Hepatocyte (in vitro differentiated cells): ENCODE measurements at regions not wholly inside any gene's neighbourhood (a gene's known extent, or its start where the extent isn't known, plus 50 kb on each side); places are given as distances from the start of the nearest gene placed in this dataset.
A peak's percentile ranks its signal among the peaks of the same experiment; 100 is the strongest.

Experiments used
- DNase-seq: peaks from one replicate; pipeline ENCODE4 v3.0.0-alpha.2; 2016; ENCODE audit warnings: low spot score
- H2AFZ ChIP-seq: fragments of 200-600 bp; sonication (generic); 2 replicates; pipeline ENCODE4 v1.6.0; 2016; ENCODE audit warnings: antibody characterized with exemption, mild to moderate bottlenecking
- H3K27ac ChIP-seq: fragments of 200-600 bp; sonication (generic); 2 replicates; pipeline ENCODE4 v1.5.1; 2016; ENCODE audit warnings: mild to moderate bottlenecking
- H3K27me3 ChIP-seq: fragments of 200-600 bp; sonication (generic); 2 replicates; pipeline ENCODE4 v1.6.1; 2016
- H3K36me3 ChIP-seq: fragments of 200-600 bp; sonication (generic); replicated peaks from 2 replicates; pipeline ENCODE4 v1.5.1; 2016; ENCODE audit warnings: low read depth; ENCODE audit not compliant: insufficient read depth
- H3K4me1 ChIP-seq: fragments of 200-600 bp; sonication (generic); 2 replicates; pipeline ENCODE4 v1.5.1; 2016; ENCODE audit warnings: mild to moderate bottlenecking, moderate library complexity; ENCODE audit not compliant: insufficient read depth
- H3K4me2 ChIP-seq: fragments of 200-600 bp; sonication (generic); 2 replicates; pipeline ENCODE4 v1.6.0; 2016
- H3K4me3 ChIP-seq: fragments of 200-600 bp; sonication (generic); 2 replicates; pipeline ENCODE4 v1.5.1; 2016; ENCODE audit warnings: mild to moderate bottlenecking
- H3K79me2 ChIP-seq: fragments of 200-600 bp; sonication (generic); 2 replicates; pipeline ENCODE4 v1.6.0; 2017; ENCODE audit warnings: mild to moderate bottlenecking
- H3K9me2 ChIP-seq: fragments of 200-600 bp; sonication (generic); replicated peaks from 2 replicates; pipeline ENCODE4 v1.6.0; 2017; ENCODE audit warnings: mild to moderate bottlenecking; ENCODE audit not compliant: insufficient read depth
- H3K9me3 ChIP-seq: fragments of 200-600 bp; sonication (generic); 2 replicates; pipeline ENCODE4 v1.5.1; 2016; ENCODE audit warnings: low read depth, mild to moderate bottlenecking
- H4K20me1 ChIP-seq: fragments of 200-600 bp; sonication (generic); 2 replicates; pipeline ENCODE4 v1.6.0; 2016; ENCODE audit warnings: mild to moderate bottlenecking; ENCODE audit not compliant: insufficient read depth, poor library complexity, severe bottlenecking
- CTCF ChIP-seq: fragments of 200-600 bp; sonication (generic); IDR thresholded peaks from 2 replicates; pipeline ENCODE4 v1.5.1; 2016; ENCODE audit warnings: antibody characterized with exemption, mild to moderate bottlenecking; ENCODE audit not compliant: poor library complexity
- EZH2 ChIP-seq: fragments of 200-600 bp; sonication (generic); IDR thresholded peaks from 2 replicates; pipeline ENCODE4 v1.6.1; 2016; ENCODE audit warnings: antibody characterized with exemption, mild to moderate bottlenecking, borderline replicate concordance
- EZH2phosphoT487 ChIP-seq: fragments of 200-600 bp; sonication (generic); IDR thresholded peaks from one replicate; pipeline ENCODE4 v1.6.1; 2018; ENCODE audit warnings: antibody characterized with exemption, mild to moderate bottlenecking, low read depth, moderate library complexity; ENCODE audit not compliant: unreplicated experiment, severe bottlenecking
- WGBS: methylation state at CpG from one replicate; pipeline ENCODE4 v1.1.6; 2016; ENCODE audit warnings: low lambda C conversion rate; ENCODE audit errors: missing lambda C conversion rate; 5-methylcytosine and 5-hydroxymethylcytosine counted together

GRCh38 chr4:181821039-181822004 lies 421.9 kb upstream of the TENM3 start:
- no peaks in the 10 kb centered on the region for H3K9me2 ChIP-seq

GRCh38 chr4:181822005-181822375 lies 421.2 kb upstream of the TENM3 start:
- Histone ChIP-seq H2AFZ (no peak overlapping the region), H3K4me1 (no peaks in the 10 kb centered on the region), H3K27ac (no peak overlapping the region), H3K9me3 (no peaks in the 10 kb centered on the region), H3K4me3 (no peak overlapping the region), H4K20me1 (no peaks in the 10 kb centered on the region), H3K36me3 (no peaks in the 10 kb centered on the region), H3K79me2 (no peaks in the 10 kb centered on the region), H3K27me3 (peaks cover 6% of the 10 kb centered on the region), H3K9me2 (no peaks in the 10 kb centered on the region), H3K4me2 (peak overlapping the region; percentile 26)
- DNase-seq, result no peak
- TF ChIP-seq CTCF, result no peak
- no peak for TF ChIP-seq EZH2phosphoT487
- no peak for TF ChIP-seq EZH2

More at GRCh38 chr4:181821039-181822004, 421.9 kb upstream of the TENM3 start:
- H3K27me3 ChIP-seq, result no peaks in the 10 kb centered on the region
- TF ChIP-seq CTCF, result no peak
- no peak for TF ChIP-seq EZH2phosphoT487
- peak overlapping the region; percentile 26 for H3K4me2 ChIP-seq
- WGBS, result 50% methylated on average over 11 of the region's 11 CpGs
- no peaks in the 10 kb centered on the region for H4K20me1 ChIP-seq
- H3K4me3 ChIP-seq, result no peak overlapping the region
- H3K9me3 ChIP-seq, result no peaks in the 10 kb centered on the region
- H3K27ac ChIP-seq, result no peak overlapping the region
- no peaks in the 10 kb centered on the region for H3K36me3 ChIP-seq
- no peaks in the 10 kb centered on the region for H3K4me1 ChIP-seq
- DNase-seq, result no peak
- H2AFZ ChIP-seq, result no peak overlapping the region
- H3K79me2 ChIP-seq, result no peaks in the 10 kb centered on the region

GRCh38 chr4:181823183-181823582 lies 420.0 kb upstream of the TENM3 start:
- H3K9me3 ChIP-seq, result no peaks in the 10 kb centered on the region
- no peak overlapping the region for H3K4me3 ChIP-seq
- no peaks in the 10 kb centered on the region for H3K4me1 ChIP-seq
- WGBS, result 43% methylated on average over 1 of the region's 1 CpG
- TF ChIP-seq EZH2phosphoT487, result no peak
- no peak for TF ChIP-seq CTCF
- no peak for TF ChIP-seq EZH2
- no peak overlapping the region for H3K27ac ChIP-seq
- H3K79me2 ChIP-seq, result no peaks in the 10 kb centered on the region
- H3K27me3 ChIP-seq, result peaks cover 14% of the 10 kb centered on the region
- no peaks in the 10 kb centered on the region for H3K36me3 ChIP-seq
- no peaks in the 10 kb centered on the region for H4K20me1 ChIP-seq
- H3K4me2 ChIP-seq, result no peak overlapping the region
- no peak for DNase-seq
- no peak overlapping the region for H2AFZ ChIP-seq
- no peaks in the 10 kb centered on the region for H3K9me2 ChIP-seq
